ENCODE measurements at regions not wholly inside any gene's neighbourhood (a gene's known extent, or its start where the extent isn't known, plus 50 kb on each side); places are given as distances from the start of the nearest gene placed in this dataset.

DNA sequence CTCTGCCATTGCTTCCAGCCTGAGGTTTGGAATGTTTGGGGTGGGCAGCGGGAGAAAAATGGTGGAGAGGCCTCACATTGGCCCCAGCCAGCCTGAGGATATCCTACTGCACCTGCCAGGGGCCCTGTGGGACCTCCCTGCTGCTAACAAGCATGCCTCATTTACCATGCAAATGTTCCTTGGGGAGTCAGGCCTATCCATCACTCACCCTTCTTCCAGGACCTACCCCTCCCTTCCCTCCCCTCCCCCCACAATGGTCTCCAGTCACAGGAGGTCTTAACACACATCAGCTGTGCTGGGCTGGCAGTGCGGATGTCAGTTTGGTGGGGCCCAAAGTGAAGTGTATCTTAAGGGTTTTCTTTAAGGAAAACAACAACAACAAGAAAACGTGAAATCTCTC is 139.2 kb downstream of the SHOX start:
- Mint-ChIP-seq H3K27me3 (ENCODE audit: unreplicated experiment) (peaks cover 2% of the 10 kb centered on the region), H3K36me3 (ENCODE audit: unreplicated experiment) (no peaks in the 10 kb centered on the region), H3K4me3 (ENCODE audit: unreplicated experiment) (no peak overlapping the region), H3K4me1 (ENCODE audit: low read depth, unreplicated experiment) (peaks cover 15% of the 10 kb centered on the region), H3K27ac (ENCODE audit: unreplicated experiment) (no peak overlapping the region), H3K9me3 (ENCODE audit: unreplicated experiment) (peaks cover 15% of the 10 kb centered on the region)
- TF ChIP-seq, protein P1, sequence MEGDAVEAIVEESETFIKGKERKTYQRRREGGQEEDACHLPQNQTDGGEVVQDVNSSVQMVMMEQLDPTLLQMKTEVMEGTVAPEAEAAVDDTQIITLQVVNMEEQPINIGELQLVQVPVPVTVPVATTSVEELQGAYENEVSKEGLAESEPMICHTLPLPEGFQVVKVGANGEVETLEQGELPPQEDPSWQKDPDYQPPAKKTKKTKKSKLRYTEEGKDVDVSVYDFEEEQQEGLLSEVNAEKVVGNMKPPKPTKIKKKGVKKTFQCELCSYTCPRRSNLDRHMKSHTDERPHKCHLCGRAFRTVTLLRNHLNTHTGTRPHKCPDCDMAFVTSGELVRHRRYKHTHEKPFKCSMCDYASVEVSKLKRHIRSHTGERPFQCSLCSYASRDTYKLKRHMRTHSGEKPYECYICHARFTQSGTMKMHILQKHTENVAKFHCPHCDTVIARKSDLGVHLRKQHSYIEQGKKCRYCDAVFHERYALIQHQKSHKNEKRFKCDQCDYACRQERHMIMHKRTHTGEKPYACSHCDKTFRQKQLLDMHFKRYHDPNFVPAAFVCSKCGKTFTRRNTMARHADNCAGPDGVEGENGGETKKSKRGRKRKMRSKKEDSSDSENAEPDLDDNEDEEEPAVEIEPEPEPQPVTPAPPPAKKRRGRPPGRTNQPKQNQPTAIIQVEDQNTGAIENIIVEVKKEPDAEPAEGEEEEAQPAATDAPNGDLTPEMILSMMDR (IDR thresholded peaks at IDR 0.05; ENCODE audit: partially characterized antibody, unreplicated experiment): no peak
- DNase-seq: peak; percentile 34

DNA sequence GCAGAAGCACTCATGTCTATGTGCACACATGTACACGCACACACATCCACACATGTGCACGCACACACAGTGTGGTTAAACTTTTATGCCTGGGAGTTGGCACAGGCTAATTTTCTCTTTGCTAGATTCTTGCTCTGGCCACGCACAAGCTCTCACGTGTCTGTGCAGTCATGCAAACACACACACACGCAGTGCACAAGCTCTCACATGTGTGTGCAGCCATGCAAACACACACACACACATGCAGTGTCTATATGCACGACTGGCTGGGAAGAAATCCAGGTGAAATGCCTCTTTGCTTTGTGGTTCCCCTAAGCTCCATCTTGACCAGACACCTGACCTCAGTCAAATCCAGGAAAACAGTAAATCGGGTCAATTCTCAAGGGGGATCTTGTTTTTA is 138.0 kb downstream of the SHOX start:
- Mint-ChIP-seq H3K27me3 (ENCODE audit: unreplicated experiment) (peaks cover 2% of the 10 kb centered on the region), H3K4me1 (ENCODE audit: low read depth, unreplicated experiment) (peaks cover 15% of the 10 kb centered on the region), H3K4me3 (ENCODE audit: unreplicated experiment) (no peak overlapping the region), H3K9me3 (ENCODE audit: unreplicated experiment) (peaks cover 15% of the 10 kb centered on the region), H3K36me3 (ENCODE audit: unreplicated experiment) (no peaks in the 10 kb centered on the region), H3K27ac (ENCODE audit: unreplicated experiment) (no peak overlapping the region)
- TF ChIP-seq, protein P1 (IDR thresholded peaks at IDR 0.05; ENCODE audit: partially characterized antibody, unreplicated experiment): no peak
- no peak for DNase-seq

DNA sequence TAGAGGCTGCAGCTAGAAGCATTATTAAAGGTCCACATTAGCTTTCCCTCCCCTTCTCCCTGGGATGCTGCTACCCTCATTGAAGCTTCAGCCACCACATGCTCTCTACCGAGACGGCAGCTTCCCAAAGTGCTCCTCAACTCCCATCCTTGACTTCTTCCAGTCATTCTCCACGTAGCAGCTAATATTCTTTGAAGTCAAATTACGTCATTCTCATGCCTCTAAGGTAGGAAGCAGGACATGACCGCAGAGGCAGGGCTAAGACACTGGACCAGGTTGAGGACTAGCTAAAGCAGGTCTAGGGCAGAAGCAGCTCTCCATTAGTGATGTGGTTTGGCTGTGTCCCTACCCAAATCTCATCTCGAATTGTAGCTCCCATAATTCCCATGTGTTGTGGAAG is 128.3 kb downstream of the SHOX start:
- no peak overlapping the region for H3K27ac Mint-ChIP-seq (ENCODE audit: unreplicated experiment)
- peaks cover 4% of the 10 kb centered on the region for H3K9me3 Mint-ChIP-seq (ENCODE audit: unreplicated experiment)
- DNase-seq: no peak
- no peaks in the 10 kb centered on the region for H3K4me1 Mint-ChIP-seq (ENCODE audit: low read depth, unreplicated experiment)
- H3K27me3 Mint-ChIP-seq (ENCODE audit: unreplicated experiment): peaks cover 3% of the 10 kb centered on the region
- TF ChIP-seq, protein P1 (IDR thresholded peaks at IDR 0.05; ENCODE audit: partially characterized antibody, unreplicated experiment): no peak
- peaks cover 25% of the 10 kb centered on the region for H3K36me3 Mint-ChIP-seq (ENCODE audit: unreplicated experiment)
- no peak overlapping the region for H3K4me3 Mint-ChIP-seq (ENCODE audit: unreplicated experiment)

DNA sequence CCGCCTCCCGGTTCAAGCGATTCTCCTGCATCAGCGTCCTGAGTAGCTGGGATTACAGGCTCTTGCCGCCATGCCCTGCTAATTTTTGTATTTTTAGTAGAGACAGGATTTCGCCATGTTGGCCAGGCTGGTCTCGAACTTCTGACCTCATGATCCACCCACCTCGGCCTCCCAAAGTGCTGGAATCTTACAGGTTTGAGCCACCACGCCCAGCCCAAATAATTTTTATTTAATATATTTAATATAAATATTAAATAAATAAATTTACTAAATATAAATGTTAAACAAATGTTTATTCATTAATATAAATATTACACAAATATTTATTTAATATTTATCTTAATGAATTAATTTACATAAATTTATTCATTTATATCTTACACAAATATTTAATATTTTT is 120.2 kb downstream of the SHOX start:
- H3K36me3 Mint-ChIP-seq (ENCODE audit: unreplicated experiment): peaks cover 4% of the 10 kb centered on the region
- TF ChIP-seq, protein P1 (IDR thresholded peaks at IDR 0.05; ENCODE audit: partially characterized antibody, unreplicated experiment): no peak
- H3K4me3 Mint-ChIP-seq (ENCODE audit: unreplicated experiment): no peak overlapping the region
- H3K4me1 Mint-ChIP-seq (ENCODE audit: low read depth, unreplicated experiment): peaks cover 2% of the 10 kb centered on the region
- H3K27me3 Mint-ChIP-seq (ENCODE audit: unreplicated experiment): no peaks in the 10 kb centered on the region
- peaks cover 3% of the 10 kb centered on the region for H3K9me3 Mint-ChIP-seq (ENCODE audit: unreplicated experiment)
- DNase-seq: no peak
- H3K27ac Mint-ChIP-seq (ENCODE audit: unreplicated experiment): no peak overlapping the region

DNA sequence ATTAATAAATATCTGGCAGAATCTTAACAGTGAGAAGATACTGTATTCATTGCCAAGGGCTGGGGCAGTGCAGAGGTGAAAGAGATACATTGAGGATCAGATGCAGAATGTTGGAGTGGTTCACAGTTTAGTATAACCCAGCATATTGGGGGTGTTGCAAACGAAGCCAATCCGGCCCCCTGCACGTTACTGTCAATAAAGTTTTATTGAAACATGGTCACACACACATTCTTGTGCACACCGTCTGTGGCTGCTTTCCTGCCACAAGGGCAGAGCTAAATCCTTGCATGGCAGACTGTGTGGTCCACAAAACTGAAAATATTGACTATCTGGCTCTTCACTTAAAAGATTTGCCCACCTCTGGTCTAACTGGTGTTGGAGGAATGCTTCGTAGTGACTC is 119.7 kb downstream of the SHOX start:
- peaks cover 3% of the 10 kb centered on the region for H3K9me3 Mint-ChIP-seq (ENCODE audit: unreplicated experiment)
- H3K27me3 Mint-ChIP-seq (ENCODE audit: unreplicated experiment): no peaks in the 10 kb centered on the region
- peaks cover 2% of the 10 kb centered on the region for H3K4me1 Mint-ChIP-seq (ENCODE audit: low read depth, unreplicated experiment)

More for the DNA sequence above, 119.7 kb downstream of the SHOX start:
- no peak overlapping the region for H3K27ac Mint-ChIP-seq (ENCODE audit: unreplicated experiment)
- DNase-seq: no peak
- no peak overlapping the region for H3K4me3 Mint-ChIP-seq (ENCODE audit: unreplicated experiment)
- TF ChIP-seq, protein P1 (IDR thresholded peaks at IDR 0.05; ENCODE audit: partially characterized antibody, unreplicated experiment): no peak
- peaks cover 4% of the 10 kb centered on the region for H3K36me3 Mint-ChIP-seq (ENCODE audit: unreplicated experiment)

Data from glutamatergic neuron (in vitro differentiated cells).